ENCODE measurements at regions not wholly inside any gene's neighbourhood (a gene's known extent, or its start where the extent isn't known, plus 50 kb on each side); places are given as distances from the start of the nearest gene placed in this dataset.

- no peak for DNase-seq
Measured at GRCh38 chr12:119245904-119246494, 67.3 kb downstream of the HSPB8 start.

DNA sequence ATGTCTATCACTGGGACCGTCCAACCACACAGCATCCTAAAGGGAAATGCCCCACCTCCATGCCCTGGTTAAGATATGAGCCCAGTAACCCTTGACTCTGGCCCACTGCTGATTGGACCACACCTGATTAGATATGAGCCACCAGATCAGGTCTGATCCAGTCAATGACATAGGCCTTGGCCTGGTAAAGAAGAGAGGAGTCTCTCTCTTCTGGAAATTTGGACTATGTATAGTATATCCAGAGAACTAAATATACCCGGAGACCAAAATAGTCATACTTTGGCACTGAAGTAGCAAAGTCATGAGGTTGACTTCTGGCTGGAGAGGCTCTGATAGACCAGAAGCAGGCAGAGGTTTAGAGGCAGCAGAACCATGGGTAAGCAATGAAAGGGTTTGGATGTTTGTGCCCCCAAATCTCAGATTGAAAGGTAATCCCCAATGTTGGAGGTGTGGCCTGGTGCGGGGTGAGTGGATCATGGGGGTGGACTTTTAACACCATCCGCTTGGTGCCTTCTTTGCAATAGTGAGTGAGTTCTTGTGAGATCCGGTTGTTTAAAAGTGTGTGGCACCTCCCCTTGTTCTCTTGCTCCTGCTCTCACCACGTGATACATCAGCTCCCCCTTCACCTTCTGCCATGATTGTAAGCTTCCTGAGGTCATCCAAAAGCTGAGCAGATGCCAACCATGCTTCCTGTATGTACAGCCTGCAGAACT lies 68.4 kb downstream of the HSPB8 start:
- no peak for DNase-seq

DNA sequence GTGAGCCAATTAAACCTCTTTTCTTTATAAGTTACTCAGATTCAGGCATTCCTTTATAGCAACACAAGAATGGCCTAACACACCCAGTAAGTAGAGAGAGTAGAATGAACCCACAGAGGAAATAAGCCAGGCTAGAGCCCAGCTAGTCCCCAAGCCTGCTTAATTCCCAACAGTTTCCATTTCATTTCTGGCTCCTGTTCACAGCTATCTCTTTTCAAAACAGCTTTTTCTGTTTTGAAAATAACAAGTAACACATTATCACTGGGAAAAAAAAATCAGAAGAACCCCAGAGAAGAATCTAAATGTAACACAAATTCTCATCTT lies 69.0 kb downstream of the HSPB8 start:
- no peak for DNase-seq

- no peak for DNase-seq
Measured at GRCh38 chr12:119249383-119250155, 70.8 kb downstream of the HSPB8 start.

DNA sequence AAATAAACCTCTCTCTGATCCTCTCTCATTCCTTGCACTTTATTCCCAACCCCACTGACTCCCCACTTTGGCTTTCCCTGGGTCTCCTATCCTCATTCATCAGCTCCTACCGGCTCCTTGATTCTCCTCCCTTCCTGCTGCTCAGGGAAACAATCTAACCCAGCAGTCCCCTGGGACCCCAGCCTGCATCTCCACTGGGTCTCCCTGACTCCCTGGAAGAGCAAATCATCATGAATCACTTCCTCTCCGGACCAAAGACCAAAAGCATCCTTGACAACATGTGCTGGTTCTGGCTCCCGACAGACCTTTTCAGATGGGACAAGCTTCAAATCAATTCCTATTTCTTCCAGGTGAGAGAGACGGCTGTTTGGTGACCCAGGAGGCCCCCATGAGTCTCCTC lies 76.6 kb downstream of the HSPB8 start:
- no peak for DNase-seq

DNA sequence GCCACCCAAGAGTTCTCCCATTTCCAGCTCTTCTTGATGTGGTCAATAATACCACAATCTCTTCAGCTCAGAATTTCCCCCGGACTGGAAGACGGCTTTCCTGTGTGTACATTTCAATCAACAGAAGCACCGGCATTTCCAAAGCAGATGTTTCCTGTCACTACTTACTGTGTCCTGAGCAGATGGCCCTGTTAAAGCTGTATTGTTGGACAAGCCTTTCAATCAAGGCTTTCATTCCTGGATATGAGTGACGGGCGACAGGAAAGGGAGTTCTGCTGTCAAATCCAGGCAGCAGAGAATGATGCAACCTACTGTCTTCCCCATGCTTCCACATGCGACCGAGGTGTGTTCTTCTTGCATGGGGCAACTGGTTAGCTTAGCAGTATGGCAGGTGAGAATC lies 76.4 kb upstream of the CCDC60 start:
- DNase-seq: no peak

- no peak for DNase-seq
Measured at GRCh38 chr12:119258556-119258955, 76.0 kb upstream of the CCDC60 start.

DNA sequence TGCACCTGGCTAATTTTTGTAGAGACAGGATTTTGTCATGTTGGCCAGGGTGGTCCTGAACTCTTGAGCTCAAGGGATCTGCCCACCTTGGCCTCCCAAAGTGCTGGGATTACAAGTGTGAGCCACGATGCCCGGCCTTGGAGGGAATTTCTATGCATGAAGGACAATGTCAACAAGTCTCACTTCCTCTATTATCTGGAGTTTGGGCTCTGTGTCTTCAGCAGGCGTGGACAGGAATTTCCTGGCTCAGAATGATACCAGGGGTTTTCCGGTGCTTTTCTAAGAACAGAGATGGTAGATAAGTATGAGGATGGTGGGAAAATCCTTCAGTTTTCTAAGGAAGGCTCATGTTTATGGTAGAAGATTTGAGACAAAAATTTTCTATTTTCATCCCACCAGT lies 75.0 kb upstream of the CCDC60 start:
- DNase-seq: peak; percentile 31

DNA sequence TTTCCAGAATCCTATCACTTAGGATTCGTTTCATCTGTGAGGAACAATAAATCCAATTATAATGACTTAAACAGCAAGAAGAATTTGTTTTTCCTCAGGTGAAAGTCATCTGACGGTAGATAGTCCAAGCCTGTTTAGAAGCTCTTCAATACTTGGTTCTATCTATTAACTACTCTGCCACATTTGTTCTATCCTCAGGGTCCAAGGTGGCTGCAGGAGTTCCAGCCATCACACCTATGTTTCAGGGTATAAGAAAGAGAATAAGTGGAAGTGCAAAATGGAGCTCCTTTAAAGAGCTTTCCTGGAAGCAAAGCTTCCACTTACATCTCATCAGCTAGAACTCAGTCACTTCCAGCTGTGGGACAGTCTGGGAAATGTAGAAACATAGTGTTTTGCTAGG lies 72.1 kb upstream of the CCDC60 start:
- DNase-seq: no peak

DNA sequence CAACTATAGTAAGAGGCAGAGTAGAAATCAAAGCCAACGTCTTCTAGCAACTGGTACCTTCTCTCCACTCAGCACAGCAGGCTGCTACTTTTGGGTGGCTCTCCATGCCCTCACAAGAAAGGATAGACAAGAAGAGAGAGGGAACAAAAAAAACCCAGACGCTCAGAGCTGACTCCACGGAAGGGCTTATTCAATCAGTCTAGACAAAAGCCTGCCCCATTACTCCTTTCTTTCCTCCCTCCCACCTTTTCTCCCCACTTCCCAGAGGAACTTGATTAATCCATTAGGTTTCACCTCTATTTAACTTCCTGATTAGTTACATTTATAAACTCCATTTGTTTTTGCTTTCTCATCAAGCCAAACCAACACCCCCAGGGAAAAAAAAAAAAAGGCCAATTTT lies 71.1 kb upstream of the CCDC60 start:
- no peak for DNase-seq

DNA sequence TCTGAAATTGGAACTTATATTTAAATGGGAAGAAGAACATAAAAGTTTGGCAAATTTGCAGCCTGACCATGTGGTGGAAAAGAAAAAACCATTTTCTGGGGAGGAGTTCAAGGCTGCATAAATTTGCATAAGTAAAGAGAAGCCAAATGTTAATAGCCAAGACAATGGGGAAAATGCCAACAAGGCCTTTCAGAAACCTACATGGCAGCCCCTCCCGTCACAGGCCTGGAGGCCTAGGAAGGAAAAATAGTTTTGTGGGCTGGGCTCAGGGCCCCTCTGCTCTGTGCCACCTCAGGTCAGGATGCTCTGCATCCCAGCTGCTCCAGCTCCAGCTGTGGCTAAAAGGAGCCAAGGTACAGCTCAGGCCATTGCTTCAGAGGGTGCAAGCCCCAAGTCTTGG lies 67.6 kb upstream of the CCDC60 start:
- no peak for DNase-seq

GRCh38 chr12:119274636-119275065 lies 59.9 kb upstream of the CCDC60 start:
- DNase-seq: no peak

- no peak for DNase-seq
Measured at GRCh38 chr12:119283310-119283709, 51.2 kb upstream of the CCDC60 start.
